ENCODE measurements at regions not wholly inside any gene's neighbourhood (a gene's known extent, or its start where the extent isn't known, plus 50 kb on each side); places are given as distances from the start of the nearest gene placed in this dataset.

DNA sequence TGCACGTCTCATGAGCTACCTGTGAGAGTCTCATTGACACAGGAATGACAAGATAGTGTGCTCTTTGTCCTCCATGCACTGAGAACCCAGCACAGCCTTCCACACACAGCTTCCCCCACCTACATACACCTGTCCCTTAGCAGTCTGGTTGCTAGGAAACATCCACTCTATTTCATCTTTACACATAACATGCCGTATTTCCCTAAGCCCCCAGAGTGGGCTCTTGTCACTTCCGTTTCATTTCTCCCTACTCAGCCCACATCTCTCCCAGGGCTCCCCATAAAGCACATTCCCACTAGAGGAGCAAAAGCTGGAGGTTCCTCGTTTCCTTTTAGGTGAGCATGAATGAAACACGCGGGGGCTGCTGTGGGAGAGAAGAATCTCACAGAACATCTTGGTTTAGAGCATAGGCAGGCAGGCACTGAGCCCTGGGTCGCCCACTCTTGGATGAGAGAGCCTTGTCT lies 137.1 kb downstream of the ETS2 start:
- DNase-seq (ENCODE audit: unreplicated experiment), result no peak
- intact Hi-C loops (cut with micrococcal nuclease), result no loop called here
- no TSS peak for BruUV-seq (replicated peaks)
- no peak overlapping the region for H3K4me3 Mint-ChIP-seq (ENCODE audit: unreplicated experiment)
- TF ChIP-seq, protein P1, sequence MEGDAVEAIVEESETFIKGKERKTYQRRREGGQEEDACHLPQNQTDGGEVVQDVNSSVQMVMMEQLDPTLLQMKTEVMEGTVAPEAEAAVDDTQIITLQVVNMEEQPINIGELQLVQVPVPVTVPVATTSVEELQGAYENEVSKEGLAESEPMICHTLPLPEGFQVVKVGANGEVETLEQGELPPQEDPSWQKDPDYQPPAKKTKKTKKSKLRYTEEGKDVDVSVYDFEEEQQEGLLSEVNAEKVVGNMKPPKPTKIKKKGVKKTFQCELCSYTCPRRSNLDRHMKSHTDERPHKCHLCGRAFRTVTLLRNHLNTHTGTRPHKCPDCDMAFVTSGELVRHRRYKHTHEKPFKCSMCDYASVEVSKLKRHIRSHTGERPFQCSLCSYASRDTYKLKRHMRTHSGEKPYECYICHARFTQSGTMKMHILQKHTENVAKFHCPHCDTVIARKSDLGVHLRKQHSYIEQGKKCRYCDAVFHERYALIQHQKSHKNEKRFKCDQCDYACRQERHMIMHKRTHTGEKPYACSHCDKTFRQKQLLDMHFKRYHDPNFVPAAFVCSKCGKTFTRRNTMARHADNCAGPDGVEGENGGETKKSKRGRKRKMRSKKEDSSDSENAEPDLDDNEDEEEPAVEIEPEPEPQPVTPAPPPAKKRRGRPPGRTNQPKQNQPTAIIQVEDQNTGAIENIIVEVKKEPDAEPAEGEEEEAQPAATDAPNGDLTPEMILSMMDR (IDR thresholded peaks at IDR 0.05; ENCODE audit: unreplicated experiment), result no peak
- CTCF ChIA-PET, result no interaction called here
- H3K27me3 Mint-ChIP-seq (ENCODE audit: insufficient read depth, unreplicated experiment), result no peaks in the 10 kb centered on the region
- POLR2A ChIA-PET, result interaction anchor here (0.6 to 1.5 kb wide), 2 partner anchors 10 to 665 kb away, joined by 3 to 4 read pairs; no protein-coding TSS in a partner anchor
- H3K4me1 Mint-ChIP-seq (ENCODE audit: insufficient read depth, unreplicated experiment), result peaks cover 6% of the 10 kb centered on the region
- no peaks in the 10 kb centered on the region for H3K9me3 Mint-ChIP-seq (ENCODE audit: unreplicated experiment)
- no peak overlapping the region for H3K27ac Mint-ChIP-seq (ENCODE audit: low read depth, unreplicated experiment)
- H3K36me3 Mint-ChIP-seq (ENCODE audit: insufficient read depth, unreplicated experiment), result no peaks in the 10 kb centered on the region

- POLR2A ChIA-PET, result no interaction called here
- TF ChIP-seq, protein P1 (IDR thresholded peaks at IDR 0.05; ENCODE audit: unreplicated experiment), result no peak
- H3K9me3 Mint-ChIP-seq (ENCODE audit: unreplicated experiment), result no peaks in the 10 kb centered on the region
- H3K27ac Mint-ChIP-seq (ENCODE audit: low read depth, unreplicated experiment), result no peak overlapping the region
- H3K4me3 Mint-ChIP-seq (ENCODE audit: unreplicated experiment), result no peak overlapping the region
- DNase-seq (ENCODE audit: unreplicated experiment), result no peak
- peaks cover 9% of the 10 kb centered on the region for H3K4me1 Mint-ChIP-seq (ENCODE audit: insufficient read depth, unreplicated experiment)
- no peaks in the 10 kb centered on the region for H3K27me3 Mint-ChIP-seq (ENCODE audit: insufficient read depth, unreplicated experiment)
- CTCF ChIA-PET, result no interaction called here
- intact Hi-C loops (cut with micrococcal nuclease), result no loop called here
- no peaks in the 10 kb centered on the region for H3K36me3 Mint-ChIP-seq (ENCODE audit: insufficient read depth, unreplicated experiment)
- no TSS peak for BruUV-seq (replicated peaks)
Observed at GRCh38 chr21:38938769-38939168, 133.0 kb downstream of the ETS2 start.

DNA sequence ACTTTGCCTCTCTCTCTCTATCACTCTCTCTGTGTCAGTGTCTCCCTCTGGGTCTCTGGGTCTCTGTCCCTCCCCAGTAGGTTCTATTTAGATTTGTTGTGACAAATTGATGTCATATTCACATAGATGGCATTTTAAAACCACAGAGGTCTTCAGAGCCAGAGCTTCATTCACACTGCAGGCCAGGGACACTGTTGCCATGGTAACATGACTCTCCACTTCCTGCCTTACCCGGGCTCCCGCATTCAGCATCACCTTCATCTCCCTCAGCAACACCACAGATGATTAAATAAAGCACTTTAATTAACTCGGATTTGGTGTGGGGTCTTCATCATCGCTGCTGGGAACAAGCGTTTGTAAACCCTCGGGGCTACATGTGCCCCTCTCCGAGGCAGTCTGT lies 132.6 kb downstream of the ETS2 start:
- intact Hi-C loops (cut with micrococcal nuclease), result no loop called here
- no peak for DNase-seq (ENCODE audit: unreplicated experiment)

DNA sequence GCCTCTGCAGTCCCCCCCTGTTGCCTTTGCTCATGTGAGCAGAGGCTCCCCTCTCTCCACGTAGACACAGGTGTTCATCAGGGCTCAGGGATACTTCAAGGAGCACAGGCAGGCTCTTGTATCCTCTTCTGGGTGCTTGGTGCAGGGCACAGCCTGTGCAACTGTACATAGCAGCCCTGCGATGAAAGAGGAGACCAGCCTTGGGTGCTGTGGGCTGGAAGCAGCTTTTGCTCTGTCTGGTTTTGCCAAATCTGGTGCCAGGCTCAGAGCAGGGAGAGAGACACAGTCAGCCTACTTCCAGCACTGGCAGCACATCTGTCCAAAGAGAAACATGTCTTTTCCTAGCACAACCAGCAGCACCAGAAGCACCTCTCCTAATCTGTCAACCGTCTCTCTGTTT lies 132.1 kb downstream of the ETS2 start:
- no peak for DNase-seq (ENCODE audit: unreplicated experiment)
- CTCF ChIA-PET, result no interaction called here
- POLR2A ChIA-PET, result interaction anchor here (0.7 kb wide), 1 partner anchor 36 kb away, joined by 3 read pairs; no protein-coding TSS in a partner anchor
- intact Hi-C loops (cut with micrococcal nuclease), result no loop called here
- no peak overlapping the region for H3K27ac Mint-ChIP-seq (ENCODE audit: low read depth, unreplicated experiment)
- TF ChIP-seq, protein P1 (IDR thresholded peaks at IDR 0.05; ENCODE audit: unreplicated experiment), result no peak
- H3K27me3 Mint-ChIP-seq (ENCODE audit: insufficient read depth, unreplicated experiment), result no peaks in the 10 kb centered on the region
- BruUV-seq (replicated peaks), result no TSS peak
- H3K9me3 Mint-ChIP-seq (ENCODE audit: unreplicated experiment), result no peaks in the 10 kb centered on the region
- peaks cover 9% of the 10 kb centered on the region for H3K4me1 Mint-ChIP-seq (ENCODE audit: insufficient read depth, unreplicated experiment)
- H3K4me3 Mint-ChIP-seq (ENCODE audit: unreplicated experiment), result no peak overlapping the region
- H3K36me3 Mint-ChIP-seq (ENCODE audit: insufficient read depth, unreplicated experiment), result no peaks in the 10 kb centered on the region

More for the DNA sequence above, 132.6 kb downstream of the ETS2 start:
- no peak overlapping the region for H3K4me3 Mint-ChIP-seq (ENCODE audit: unreplicated experiment)
- H3K27ac Mint-ChIP-seq (ENCODE audit: low read depth, unreplicated experiment), result no peak overlapping the region
- H3K36me3 Mint-ChIP-seq (ENCODE audit: insufficient read depth, unreplicated experiment), result no peaks in the 10 kb centered on the region
- TF ChIP-seq, protein P1 (IDR thresholded peaks at IDR 0.05; ENCODE audit: unreplicated experiment), result no peak
- no peaks in the 10 kb centered on the region for H3K27me3 Mint-ChIP-seq (ENCODE audit: insufficient read depth, unreplicated experiment)
- H3K4me1 Mint-ChIP-seq (ENCODE audit: insufficient read depth, unreplicated experiment), result peaks cover 9% of the 10 kb centered on the region
- ChIA-PET POLR2A (no interaction called here), CTCF (no interaction called here)
- no peaks in the 10 kb centered on the region for H3K9me3 Mint-ChIP-seq (ENCODE audit: unreplicated experiment)
- BruUV-seq (replicated peaks), result no TSS peak
